CD14-positive monocyte (primary cell): ENCODE measurements at regions not wholly inside any gene's neighbourhood (a gene's known extent, or its start where the extent isn't known, plus 50 kb on each side); places are given as distances from the start of the nearest gene placed in this dataset.

Source experiments
- DNase-seq, 3 donors: peaks; one replicate each; pipeline ENCODE4 v3.0.0-alpha.2; 2011 to 2022
- H2AFZ ChIP-seq: 2 replicates; pipeline ENCODE4 v1.6.0; 2012; ENCODE audit warnings: mild to moderate bottlenecking, low read depth, low read length, inconsistent platforms; ENCODE audit not compliant: insufficient read depth, poor library complexity, severe bottlenecking
- H3K27ac ChIP-seq, 2 donors: 1 replicate in 1 of 2; 2 replicates in 1 of 2; pipeline ENCODE4 v1.5.1; 2012 to 2013; ENCODE audit warnings: low read length in 2 of 2, control low read depth in 1 of 2, inconsistent platforms in 1 of 2, low read depth in 1 of 2, mild to moderate bottlenecking in 1 of 2
- H3K27me3 ChIP-seq, 2 donors: one replicate each; pipeline versions ENCODE4 v1.6.0 to v1.6.1; 2011 to 2013; ENCODE audit warnings: low read length in 2 of 2; ENCODE audit not compliant: control insufficient read depth in 2 of 2, insufficient read depth in 2 of 2
- H3K36me3 ChIP-seq, 2 donors: replicated peaks in 1 of 2; 1 replicate in 1 of 2; 2 replicates in 1 of 2; pipeline versions ENCODE4 v1.5.1 to v1.6.1; 2012 to 2013; ENCODE audit warnings: low read length in 2 of 2, control low read depth in 1 of 2, inconsistent platforms in 1 of 2, mild to moderate bottlenecking in 1 of 2; ENCODE audit not compliant: insufficient read depth in 2 of 2, control insufficient read depth in 1 of 2
- H3K4me1 ChIP-seq, 2 donors: 1 replicate in 1 of 2; 2 replicates in 1 of 2; pipeline versions ENCODE4 v1.5.1 to v1.6.1; 2012 to 2013; ENCODE audit warnings: low read length in 2 of 2, control low read depth in 1 of 2, inconsistent platforms in 1 of 2, mild to moderate bottlenecking in 1 of 2, moderate library complexity in 1 of 2; ENCODE audit not compliant: insufficient read depth in 2 of 2, control insufficient read depth in 1 of 2
- H3K4me2 ChIP-seq: replicated peaks from 2 replicates; pipeline ENCODE3; 2012; ENCODE audit warnings: low read length, moderate library complexity, mild to moderate bottlenecking; ENCODE audit not compliant: poor library complexity, severe bottlenecking; ENCODE audit errors: extremely low read depth
- H3K4me3 ChIP-seq, 3 experiments: fragments of 200-600 bp in 1 of 3; sonication (generic) in 1 of 3; replicated peaks in 1 of 3; 1 replicate in 2 of 3; 2 replicates in 1 of 3; pipeline ENCODE4 v1.5.1; 2011 to 2013; ENCODE audit warnings: low read length in 3 of 3, mild to moderate bottlenecking in 3 of 3, control low read depth in 2 of 3, low read depth in 2 of 3, inconsistent platforms in 1 of 3, moderate library complexity in 1 of 3
- H3K79me2 ChIP-seq: 2 replicates; pipeline ENCODE4 v1.6.0; 2012; ENCODE audit warnings: mild to moderate bottlenecking, control low read depth, inconsistent platforms, low read length, moderate library complexity; ENCODE audit not compliant: insufficient read depth
- H3K9ac ChIP-seq: 2 replicates; pipeline ENCODE4 v1.6.0; 2017; ENCODE audit warnings: low read length, mild to moderate bottlenecking; ENCODE audit not compliant: insufficient read depth, poor library complexity, severe bottlenecking
- H3K9me3 ChIP-seq, 2 donors: replicated peaks in 1 of 2; 1 replicate in 1 of 2; 2 replicates in 1 of 2; pipeline versions ENCODE4 v1.5.1 to v1.6.1; 2012 to 2013; ENCODE audit warnings: low read length in 2 of 2, control low read depth in 1 of 2; ENCODE audit not compliant: control insufficient read depth in 1 of 2, insufficient read depth in 1 of 2
- H4K20me1 ChIP-seq: 2 replicates; pipeline ENCODE4 v1.6.0; 2012; ENCODE audit warnings: mild to moderate bottlenecking, low read length, control low read depth, moderate library complexity; ENCODE audit not compliant: insufficient read depth
- H3K27ac Mint-ChIP-seq, 7 donors: one replicate each; pipeline ENCODE4 v1.8.0; 2020; ENCODE audit warnings: mild to moderate bottlenecking in 7 of 7, mixed read lengths in 7 of 7, moderate library complexity in 6 of 7, inconsistent platforms in 2 of 7
- H3K27me3 Mint-ChIP-seq, 3 donors: one replicate each; pipeline ENCODE4 v1.8.0; 2021 to 2022; ENCODE audit warnings: low read depth in 3 of 3, mild to moderate bottlenecking in 3 of 3, mixed read lengths in 3 of 3, moderate library complexity in 3 of 3, inconsistent platforms in 1 of 3
- H3K36me3 Mint-ChIP-seq, 2 donors: one replicate each; pipeline ENCODE4 v1.8.0; 2020; ENCODE audit warnings: mixed read lengths in 2 of 2, inconsistent platforms in 1 of 2, mild to moderate bottlenecking in 1 of 2
- H3K4me1 Mint-ChIP-seq: one replicate; pipeline ENCODE4 v1.8.0; 2020; ENCODE audit warnings: mild to moderate bottlenecking, mixed read lengths
- H3K4me3 Mint-ChIP-seq, 2 donors: one replicate each; pipeline ENCODE4 v1.8.0; 2020; ENCODE audit warnings: mild to moderate bottlenecking in 2 of 2, mixed read lengths in 2 of 2, moderate library complexity in 1 of 2
- H3K9me3 Mint-ChIP-seq, 7 donors: one replicate each; pipeline ENCODE4 v1.8.0; 2020 to 2022; ENCODE audit warnings: mixed read lengths in 7 of 7, mild to moderate bottlenecking in 6 of 7, moderate library complexity in 6 of 7, inconsistent platforms in 2 of 7
- CTCF ChIP-seq: fragments of 200-600 bp; IDR thresholded peaks from one replicate; pipeline ENCODE4 v1.8.0; 2022; ENCODE audit warnings: antibody characterized with exemption, mild to moderate bottlenecking
- WGBS: methylation state at CpG from one replicate; pipeline ENCODE4 v1.1.5; 2013; ENCODE audit warnings: missing lambda C conversion rate; ENCODE audit not compliant: insufficient coverage; 5-methylcytosine and 5-hydroxymethylcytosine counted together
- intact Hi-C, 2 donors: fragments of 100-400 bp; cut with micrococcal nuclease; formaldehyde crosslinking; loops; one replicate each; pipeline versions ENCODE4 v1.15.0 to v1.15.1; 2023

- 100% methylated on average over 3 of the region's 5 CpGs for WGBS
- no peak for TF ChIP-seq CTCF
- H3K27ac Mint-ChIP-seq = no peak overlapping the region
Measured at GRCh38 chrX:97766501-97767095, 882.9 kb downstream of the RPA4 start.

DNA sequence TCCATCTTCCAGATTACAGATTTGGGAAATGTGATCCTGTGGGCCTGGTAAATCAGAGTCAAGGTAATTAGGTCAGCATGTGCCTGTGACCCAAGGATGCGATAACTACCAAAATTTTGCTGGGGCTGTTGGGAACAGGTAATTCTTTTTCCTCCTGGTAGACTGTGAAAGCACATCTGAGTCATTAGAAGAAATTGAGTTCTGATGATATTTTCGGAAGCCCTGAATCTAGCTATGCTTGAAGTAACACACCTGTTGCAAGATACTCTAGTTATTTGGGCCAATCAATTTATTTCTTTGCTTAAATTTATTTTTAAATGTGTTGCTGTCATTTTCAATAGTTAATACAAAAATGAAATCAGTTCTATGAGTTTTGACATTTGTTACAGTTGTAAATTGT, 903.6 kb downstream of the RPA4 start:
- H2AFZ ChIP-seq = no peak overlapping the region
- H3K4me3 Mint-ChIP-seq = no peak overlapping the region

More at GRCh38 chrX:97766501-97767095, 882.9 kb downstream of the RPA4 start:
- H3K4me3 ChIP-seq = no peak overlapping the region
- H3K4me1 Mint-ChIP-seq = no peaks in the 10 kb centered on the region
- H3K9me3 Mint-ChIP-seq = peaks cover 0 to 2% (median 0%) of the 10 kb centered on the region in 7 donors
- no peak overlapping the region for H3K4me3 Mint-ChIP-seq
- no peaks in the 10 kb centered on the region for H3K4me1 ChIP-seq
- no peaks in the 10 kb centered on the region for H3K36me3 ChIP-seq
- H3K36me3 Mint-ChIP-seq = no peaks in the 10 kb centered on the region
- peaks cover 0 to 6% (median 1%) of the 10 kb centered on the region in 3 donors for H3K27me3 Mint-ChIP-seq
- intact Hi-C loops = no loop called here
- H3K4me2 ChIP-seq = no peak overlapping the region
- no peaks in the 10 kb centered on the region for H3K9me3 ChIP-seq
- no peak overlapping the region for H2AFZ ChIP-seq
- no peaks in the 10 kb centered on the region for H4K20me1 ChIP-seq
- DNase-seq = no peak
- H3K27ac ChIP-seq = no peak overlapping the region
- no peaks in the 10 kb centered on the region for H3K79me2 ChIP-seq
- H3K27me3 ChIP-seq = no peaks in the 10 kb centered on the region
- no peak overlapping the region for H3K9ac ChIP-seq

More for the DNA sequence above, 903.6 kb downstream of the RPA4 start:
- Histone ChIP-seq H3K36me3 (no peaks in the 10 kb centered on the region), H3K9ac (no peak overlapping the region), H3K4me2 (no peak overlapping the region), H3K9me3 (no peaks in the 10 kb centered on the region), H4K20me1 (no peaks in the 10 kb centered on the region), H3K4me1 (no peaks in the 10 kb centered on the region), H3K27ac (no peak overlapping the region), H3K4me3 (no peak overlapping the region), H3K27me3 (no peaks in the 10 kb centered on the region), H3K79me2 (no peaks in the 10 kb centered on the region)
- Mint-ChIP-seq H3K27ac (no peak overlapping the region), H3K4me1 (no peaks in the 10 kb centered on the region), H3K36me3 (no peaks in the 10 kb centered on the region), H3K9me3 (peaks cover 0 to 8% (median 0%) of the 10 kb centered on the region in 7 donors), H3K27me3 (peaks cover 0 to 2% (median 0%) of the 10 kb centered on the region in 3 donors)
- intact Hi-C loops = no loop called here
- no CpG with 5 or more reads among the region's 2 CpGs for WGBS
- DNase-seq = no peak
- TF ChIP-seq CTCF = no peak
